MM.1S (cell line): ENCODE measurements at regions not wholly inside any gene's neighbourhood (a gene's known extent, or its start where the extent isn't known, plus 50 kb on each side); places are given as distances from the start of the nearest gene placed in this dataset.

ENCODE experiments used
- EZH2 ChIP-seq: fragments of 300-600 bp; sonication (generic); optimal IDR thresholded peaks from 2 replicates; pipeline ENCODE3; 2017; ENCODE audit warnings: low read depth, mild to moderate bottlenecking, antibody characterized with exemption, low read length, mixed read lengths
- EZH2phosphoT487 ChIP-seq: fragments of 300-600 bp; sonication (generic); IDR thresholded peaks from 2 replicates; pipeline ENCODE4 v1.6.1; 2018; ENCODE audit warnings: antibody characterized with exemption, low read length
- TF ChIP-seq, protein P1 (sequence below): fragments of 300-600 bp; sonication (generic); IDR thresholded peaks from 2 replicates; pipeline ENCODE4 v1.5.1; 2016; ENCODE audit warnings: antibody characterized with exemption, low read length, mixed read lengths

DNA sequence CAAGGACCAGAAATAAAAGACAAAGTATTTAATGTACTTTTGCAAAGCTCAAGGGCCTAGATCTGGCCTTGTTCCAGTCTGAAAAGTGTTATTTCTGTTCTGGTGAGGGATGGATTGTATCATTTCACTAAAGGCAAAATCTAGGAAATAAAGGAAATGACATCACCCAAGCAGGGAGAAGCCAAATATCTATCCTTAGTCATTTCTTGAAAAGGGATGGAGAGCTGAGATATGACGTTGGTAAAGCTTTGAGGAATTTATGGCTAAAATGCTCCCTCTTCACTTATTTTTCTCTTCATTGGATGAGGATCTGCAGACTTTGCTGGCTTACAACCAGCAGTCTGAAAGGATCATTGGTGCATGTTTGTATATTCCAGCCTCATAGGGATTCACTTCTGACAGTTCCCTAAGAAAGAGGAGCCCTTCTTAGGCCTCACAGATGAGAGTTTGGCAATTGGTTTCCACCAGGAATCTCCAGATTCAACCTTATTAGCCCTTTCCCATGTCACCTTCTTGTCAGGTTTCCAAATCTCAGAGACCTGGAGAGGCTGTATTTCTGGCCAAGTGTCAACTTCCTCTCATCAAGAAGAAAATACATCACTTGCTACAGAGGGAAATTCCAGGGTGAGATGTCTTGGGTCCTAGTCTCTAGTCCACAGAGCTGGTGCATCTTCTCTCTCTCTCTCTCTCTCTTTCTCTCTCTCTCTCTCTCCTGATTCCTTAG lies 93.7 kb upstream of the BOC start:
- TF ChIP-seq, protein P1, sequence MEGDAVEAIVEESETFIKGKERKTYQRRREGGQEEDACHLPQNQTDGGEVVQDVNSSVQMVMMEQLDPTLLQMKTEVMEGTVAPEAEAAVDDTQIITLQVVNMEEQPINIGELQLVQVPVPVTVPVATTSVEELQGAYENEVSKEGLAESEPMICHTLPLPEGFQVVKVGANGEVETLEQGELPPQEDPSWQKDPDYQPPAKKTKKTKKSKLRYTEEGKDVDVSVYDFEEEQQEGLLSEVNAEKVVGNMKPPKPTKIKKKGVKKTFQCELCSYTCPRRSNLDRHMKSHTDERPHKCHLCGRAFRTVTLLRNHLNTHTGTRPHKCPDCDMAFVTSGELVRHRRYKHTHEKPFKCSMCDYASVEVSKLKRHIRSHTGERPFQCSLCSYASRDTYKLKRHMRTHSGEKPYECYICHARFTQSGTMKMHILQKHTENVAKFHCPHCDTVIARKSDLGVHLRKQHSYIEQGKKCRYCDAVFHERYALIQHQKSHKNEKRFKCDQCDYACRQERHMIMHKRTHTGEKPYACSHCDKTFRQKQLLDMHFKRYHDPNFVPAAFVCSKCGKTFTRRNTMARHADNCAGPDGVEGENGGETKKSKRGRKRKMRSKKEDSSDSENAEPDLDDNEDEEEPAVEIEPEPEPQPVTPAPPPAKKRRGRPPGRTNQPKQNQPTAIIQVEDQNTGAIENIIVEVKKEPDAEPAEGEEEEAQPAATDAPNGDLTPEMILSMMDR, result no peak
- TF ChIP-seq EZH2phosphoT487 (no peak), EZH2 (no peak)
